NCI-H2107 treated with DMSO at 0.1 percent for 48 hours (cell line): ENCODE measurements at regions not wholly inside any gene's neighbourhood (a gene's known extent, or its start where the extent isn't known, plus 50 kb on each side); places are given as distances from the start of the nearest gene placed in this dataset.

ENCODE experiments used
- DNase-seq: peaks from one replicate; lab custom pipeline; 2025; ENCODE audit not compliant: unreplicated experiment; lab: John Stamatoyannopoulos, UW

- DNase-seq, result no peak
Observed at GRCh38 chr5:89283728-89284493, 400.9 kb upstream of the MEF2C start.

GRCh38 chr5:89282554-89283510, 399.8 kb upstream of the MEF2C start:
- DNase-seq, result no peak

DNA sequence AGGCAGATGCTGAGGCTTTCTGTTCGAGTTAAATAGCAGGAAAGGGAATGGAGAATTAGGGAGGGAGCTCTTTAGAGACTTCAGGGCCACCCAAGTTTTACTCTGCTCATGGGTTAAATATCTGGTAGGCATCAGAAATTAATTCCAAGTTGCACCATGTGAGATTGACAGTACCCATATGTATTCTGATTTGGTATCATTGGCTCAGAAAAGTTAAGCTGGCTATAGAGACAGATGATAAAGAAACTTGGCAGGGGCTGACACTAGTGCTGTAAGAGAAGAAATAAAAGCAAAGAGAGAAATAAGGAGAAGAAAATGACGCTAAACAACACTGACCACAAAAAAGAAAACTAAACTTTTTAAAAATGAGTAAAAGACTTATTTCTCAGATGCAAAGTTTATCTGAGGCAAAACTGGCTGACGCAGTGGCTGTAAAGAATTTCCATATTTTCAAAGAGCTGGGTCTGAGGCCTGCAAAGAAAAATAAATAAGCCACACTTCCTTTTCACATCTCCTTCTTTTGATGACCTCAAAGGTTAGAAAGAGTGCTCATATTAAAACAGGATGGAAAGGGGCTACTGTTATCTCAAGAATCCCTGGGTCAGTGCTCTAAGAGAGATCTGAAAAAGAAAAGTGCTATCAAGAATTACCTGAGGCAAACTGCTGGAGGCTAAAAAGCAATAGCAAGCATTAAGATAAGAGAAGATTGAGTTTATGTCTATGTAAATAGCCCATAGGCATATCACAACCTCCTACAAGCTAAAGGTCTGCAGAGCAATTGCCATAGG, 399.0 kb upstream of the MEF2C start:
- DNase-seq, result no peak

GRCh38 chr5:89281211-89281610, 398.2 kb upstream of the MEF2C start:
- no peak for DNase-seq

DNA sequence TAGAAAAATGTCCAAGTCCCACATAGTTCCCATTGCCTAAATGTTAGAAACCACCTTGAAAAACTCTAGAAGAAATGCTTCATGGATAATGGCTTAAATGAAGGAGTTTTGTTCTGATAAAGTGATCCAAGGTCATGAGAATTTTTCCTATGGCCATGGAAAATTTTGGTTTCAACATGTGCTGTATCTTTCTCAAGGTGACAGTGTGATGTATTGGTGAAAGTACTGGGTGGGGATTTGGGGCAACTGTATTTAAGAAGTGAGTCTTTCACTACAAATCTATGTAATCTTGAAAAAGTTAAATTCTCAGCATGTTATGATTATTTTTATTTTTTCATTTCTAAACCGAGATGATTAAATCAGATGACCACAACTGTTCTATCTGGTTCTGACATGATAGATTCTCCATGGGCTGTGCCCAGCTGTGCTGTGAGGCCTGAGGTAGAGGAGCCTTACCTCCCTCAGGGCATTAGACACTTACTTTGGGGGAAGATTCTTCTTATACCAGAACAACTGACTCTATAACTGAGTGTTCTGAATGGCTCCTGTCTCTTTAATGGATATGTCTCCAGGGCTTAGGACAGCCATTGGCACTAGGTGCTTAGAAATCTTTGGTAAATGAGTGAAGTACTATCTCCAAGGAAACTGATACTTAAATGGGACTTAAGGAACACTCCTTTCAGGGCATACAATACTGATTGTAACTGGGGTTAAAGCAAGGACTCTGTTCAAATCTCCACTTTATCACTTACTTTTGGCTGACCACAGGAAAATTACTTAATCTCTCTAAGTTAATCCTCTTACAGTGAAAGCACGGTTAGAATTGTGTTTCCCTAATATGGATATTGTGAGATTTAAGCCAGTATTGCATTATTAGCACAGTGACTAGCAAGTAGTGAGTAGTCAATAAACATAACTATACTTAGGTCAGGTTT, 397.4 kb upstream of the MEF2C start:
- no peak for DNase-seq

DNA sequence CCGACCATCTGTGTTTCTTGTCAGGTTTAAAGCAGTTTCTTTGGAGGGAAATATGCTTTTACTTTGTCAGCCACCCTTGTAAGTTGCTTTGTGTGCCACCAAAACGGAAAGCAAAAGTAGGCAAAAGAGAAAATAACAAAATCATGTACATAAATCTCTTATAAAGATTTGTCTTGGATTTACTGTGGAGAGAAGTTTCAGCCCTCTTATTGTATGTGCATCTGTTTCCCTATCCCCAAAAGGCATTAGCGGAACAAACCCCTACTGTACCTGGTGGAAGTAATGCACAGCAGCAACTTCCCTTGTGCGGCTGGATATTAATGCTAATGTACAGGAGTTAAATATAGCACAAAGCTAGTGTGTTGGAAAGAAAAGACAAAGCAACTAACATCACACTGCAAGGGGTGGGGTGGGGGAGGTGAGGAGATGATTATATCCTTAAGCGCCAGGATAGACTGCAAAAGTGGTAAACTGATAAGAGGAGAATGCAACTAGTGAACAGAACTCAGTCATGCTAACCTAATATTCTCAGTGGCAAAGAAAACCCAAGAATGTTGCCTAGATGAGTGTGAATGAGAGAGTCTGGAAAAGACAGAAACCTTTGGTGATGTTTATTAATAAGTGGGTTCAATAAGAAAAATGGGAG, 396.5 kb upstream of the MEF2C start:
- DNase-seq, result no peak

DNA sequence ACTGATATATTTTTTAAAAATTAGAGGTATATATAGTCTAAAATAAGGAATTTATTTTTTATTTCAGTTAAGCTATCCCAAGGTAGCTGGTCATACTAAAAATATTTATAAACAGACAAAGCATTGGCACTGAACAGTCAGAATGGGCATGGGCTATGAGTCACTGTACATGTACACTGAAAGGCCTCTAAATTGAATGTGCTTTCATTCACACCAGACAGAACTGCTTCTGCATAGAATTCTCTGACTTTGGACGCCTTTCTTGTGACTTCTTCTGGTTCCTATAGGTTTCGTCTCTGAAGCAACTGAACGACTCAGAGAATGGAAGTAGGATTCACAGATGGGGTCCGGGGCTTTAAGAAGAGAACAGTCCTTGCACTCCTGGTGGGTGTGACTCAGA, 394.8 kb upstream of the MEF2C start:
- DNase-seq, result no peak

- no peak for DNase-seq
Observed at GRCh38 chr5:89276566-89277305, 393.8 kb upstream of the MEF2C start.

DNA sequence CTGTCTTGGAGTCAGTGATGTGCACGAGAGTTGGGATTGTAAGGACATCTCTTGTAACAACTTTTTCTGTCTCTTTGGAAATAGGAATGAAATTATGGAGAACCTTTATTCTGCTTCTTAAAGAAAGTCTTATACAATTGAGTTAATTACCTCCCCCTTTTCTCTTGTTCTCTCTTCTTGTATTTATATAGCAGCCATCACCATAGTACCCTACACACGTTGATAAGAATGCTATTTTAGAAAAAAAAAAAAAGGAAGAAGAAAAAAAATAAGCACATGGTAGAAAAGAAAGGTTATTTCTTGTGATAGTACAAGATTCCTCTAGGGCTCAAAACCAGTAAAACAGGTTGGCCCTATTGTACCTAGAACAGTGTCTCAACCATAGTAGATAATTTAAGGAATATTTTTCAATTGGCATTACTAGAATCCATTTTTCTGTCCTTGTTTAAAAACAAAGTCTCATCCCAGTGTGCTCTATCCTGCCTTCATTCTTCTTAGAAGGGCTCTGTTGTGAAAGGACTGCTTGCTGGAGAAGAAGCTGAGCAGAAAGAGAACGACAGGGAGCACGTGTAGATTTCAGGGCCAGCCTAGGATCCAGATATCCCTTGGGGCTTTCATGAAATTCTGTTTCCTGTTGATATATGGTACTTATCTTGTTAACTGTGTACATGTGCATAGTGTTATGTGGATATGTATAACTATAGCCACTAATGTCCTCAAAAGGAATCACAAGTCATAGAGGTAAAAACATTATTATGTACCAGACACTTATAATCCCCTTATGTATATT, 392.3 kb upstream of the MEF2C start:
- no peak for DNase-seq

DNA sequence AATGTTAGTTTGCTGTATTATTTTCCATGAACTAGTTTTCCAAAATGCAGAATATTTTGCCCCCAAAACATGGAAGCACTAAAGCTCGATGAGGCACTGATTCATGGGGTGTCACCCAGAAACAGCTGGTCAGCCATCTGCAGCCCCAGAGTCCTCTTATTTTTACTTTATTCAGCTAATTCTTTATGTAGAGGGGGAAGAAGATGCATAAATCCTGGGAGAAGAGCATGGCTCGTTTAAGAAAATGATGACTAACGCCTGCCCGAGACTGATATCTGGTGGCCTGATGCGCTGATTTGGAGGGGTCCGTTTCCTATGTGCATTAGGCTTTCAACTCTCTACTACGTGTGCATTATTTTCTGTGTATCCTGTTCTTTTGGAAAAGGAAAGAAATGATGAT, 390.3 kb upstream of the MEF2C start:
- DNase-seq, result no peak

DNA sequence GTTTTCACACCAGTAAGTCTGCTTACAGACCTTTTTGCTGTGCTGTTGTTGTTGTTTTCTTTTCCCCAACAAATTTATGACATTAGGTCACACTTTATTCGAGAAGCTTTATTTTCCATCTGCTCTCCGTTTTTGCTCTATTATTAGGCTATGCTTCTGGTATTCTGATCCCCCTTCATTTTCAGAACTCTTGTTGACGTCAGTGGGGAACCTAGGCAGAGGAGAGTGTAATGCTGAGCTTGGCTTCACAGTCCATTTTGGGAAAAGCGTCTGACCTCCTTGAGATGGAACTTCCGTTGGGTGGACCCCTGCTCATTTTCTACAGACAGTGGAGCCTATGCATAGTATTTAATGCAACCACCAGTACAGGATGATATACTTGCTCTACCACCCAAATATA, 387.9 kb upstream of the MEF2C start:
- DNase-seq, result no peak

- DNase-seq, result no peak
Observed at GRCh38 chr5:89269721-89270120, 386.7 kb upstream of the MEF2C start.

DNA sequence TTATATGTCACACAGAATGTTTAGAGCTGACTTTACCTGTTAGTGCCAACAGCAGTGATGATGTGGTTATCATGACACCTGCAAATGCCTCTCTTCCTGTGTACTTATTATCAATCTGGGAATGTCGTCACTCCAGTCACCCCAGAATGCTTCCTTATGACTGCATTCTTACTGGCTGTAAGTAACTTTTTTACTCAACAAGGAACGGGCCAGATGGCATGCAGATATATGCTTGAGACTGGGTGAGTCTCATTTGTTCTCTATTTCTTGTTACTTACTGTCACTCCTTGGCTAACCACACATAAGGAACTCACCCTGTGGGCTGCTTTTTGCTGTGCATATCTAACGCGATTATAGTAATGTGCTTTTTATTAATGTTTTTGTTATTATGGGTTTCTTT, 385.5 kb upstream of the MEF2C start:
- DNase-seq, result no peak

GRCh38 chr5:89267788-89268187, 384.8 kb upstream of the MEF2C start:
- DNase-seq, result no peak

DNA sequence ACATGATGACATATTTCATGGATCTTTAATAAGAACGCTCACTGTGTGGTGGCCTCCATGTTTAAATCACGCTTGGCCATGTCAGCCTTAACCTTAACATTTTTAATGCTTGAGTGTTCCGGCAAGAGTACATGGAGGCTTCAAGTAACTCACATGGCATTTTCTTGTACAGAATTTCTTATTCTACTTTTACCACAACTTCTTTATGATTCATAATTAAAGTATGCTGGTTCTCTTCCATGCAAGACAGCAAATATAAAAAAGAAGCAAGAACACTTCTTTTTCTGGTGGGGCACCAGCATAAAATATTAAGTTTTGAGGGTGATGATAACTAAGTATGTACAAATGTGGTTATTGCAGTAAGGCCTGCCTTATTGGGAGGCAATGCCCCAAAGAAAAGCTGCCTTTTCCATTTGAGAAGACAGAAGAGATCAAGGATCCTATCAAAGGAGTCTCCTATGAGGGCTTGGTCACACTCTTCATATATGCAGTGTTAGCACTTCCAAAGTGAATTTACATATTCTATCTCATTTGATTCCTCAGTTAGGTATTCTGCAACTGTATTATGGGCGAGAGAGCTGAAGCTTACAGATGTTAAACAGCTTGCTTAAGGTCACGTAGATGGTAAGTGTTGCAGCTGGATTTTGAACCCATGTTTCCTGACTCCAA, 382.7 kb upstream of the MEF2C start:
- DNase-seq, result no peak

- DNase-seq, result no peak
Observed at GRCh38 chr5:89263846-89264245, 380.9 kb upstream of the MEF2C start.

- no peak for DNase-seq
Observed at GRCh38 chr5:89262030-89262429, 379.0 kb upstream of the MEF2C start.

- no peak for DNase-seq
Observed at GRCh38 chr5:89260254-89260653, 377.3 kb upstream of the MEF2C start.
